Fibroblast of lung (primary cell): ENCODE measurements at regions not wholly inside any gene's neighbourhood (a gene's known extent, or its start where the extent isn't known, plus 50 kb on each side); places are given as distances from the start of the nearest gene placed in this dataset.

Source experiments
- DNase-seq, 2 donors: peaks; one replicate each; pipeline versions ENCODE4 v3.0.0 to v3.0.0-alpha.2; 2010; ENCODE audit warnings: low read depth in 2 of 2
- H2AFZ ChIP-seq: 2 replicates; pipeline ENCODE4 v1.5.1; 2012; ENCODE audit warnings: low read length, control low read depth, inconsistent platforms
- H3K27ac ChIP-seq: 2 replicates; pipeline ENCODE4 v1.5.1; 2011; ENCODE audit warnings: low read length, control low read depth; ENCODE audit not compliant: insufficient read depth
- H3K27me3 ChIP-seq: 2 replicates; pipeline ENCODE4 v1.5.1; 2011; ENCODE audit warnings: mild to moderate bottlenecking, low read length; ENCODE audit not compliant: control insufficient read depth, insufficient read depth
- H3K36me3 ChIP-seq: 2 replicates; pipeline ENCODE4 v1.5.1; 2011; ENCODE audit warnings: low read length; ENCODE audit not compliant: control insufficient read depth, insufficient read depth
- H3K4me1 ChIP-seq: 2 replicates; pipeline ENCODE4 v1.5.1; 2011; ENCODE audit warnings: low read length; ENCODE audit not compliant: control insufficient read depth, insufficient read depth; ENCODE audit errors: extremely low read depth
- H3K4me2 ChIP-seq: 2 replicates; pipeline ENCODE4 v1.5.1; 2011; ENCODE audit warnings: low read length, control low read depth; ENCODE audit not compliant: insufficient read depth; ENCODE audit errors: extremely low read depth
- H3K4me3 ChIP-seq, 4 experiments: fragments of 200-600 bp in 1 of 4; sonication (generic) in 1 of 4; replicated peaks in 1 of 4; 2 replicates each; pipeline ENCODE4 v1.5.1; 2011 to 2016; ENCODE audit warnings: low read length in 4 of 4, low read depth in 3 of 4, mild to moderate bottlenecking in 3 of 4, control low read depth in 2 of 4, inconsistent platforms in 1 of 4, mixed read lengths in 1 of 4; ENCODE audit not compliant: insufficient read depth in 1 of 4; ENCODE audit errors: control extremely low read depth in 1 of 4
- H3K79me2 ChIP-seq: 2 replicates; pipeline ENCODE4 v1.5.1; 2012; ENCODE audit warnings: mild to moderate bottlenecking, low read length, inconsistent platforms; ENCODE audit not compliant: control insufficient read depth, insufficient read depth
- H3K9ac ChIP-seq: 2 replicates; pipeline ENCODE4 v1.5.1; 2011; ENCODE audit warnings: mild to moderate bottlenecking, low read length, control low read depth; ENCODE audit not compliant: insufficient read depth
- H3K9me3 ChIP-seq: 2 replicates; pipeline ENCODE4 v1.5.1; 2012; ENCODE audit warnings: low read depth, low read length; ENCODE audit not compliant: control insufficient read depth, insufficient read depth
- H4K20me1 ChIP-seq: 2 replicates; pipeline ENCODE4 v1.5.1; 2011; ENCODE audit warnings: low read length; ENCODE audit not compliant: control insufficient read depth, insufficient read depth; ENCODE audit errors: extremely low read depth
- CTCF ChIP-seq, 2 donors: IDR thresholded peaks in 1 of 2; conservative IDR thresholded peaks in 1 of 2; 1 replicate in 1 of 2; 2 replicates in 1 of 2; pipeline ENCODE4 v1.5.1; 2011 to 2012; ENCODE audit warnings: low read length in 2 of 2, control low read depth in 1 of 2, inconsistent platforms in 1 of 2, low read depth in 1 of 2, mild to moderate bottlenecking in 1 of 2
- EZH2 ChIP-seq: IDR thresholded peaks from 2 replicates; pipeline ENCODE4 v1.5.1; 2012; ENCODE audit warnings: low read length, control low read depth, mild to moderate bottlenecking; ENCODE audit errors: missing control alignments

DNA sequence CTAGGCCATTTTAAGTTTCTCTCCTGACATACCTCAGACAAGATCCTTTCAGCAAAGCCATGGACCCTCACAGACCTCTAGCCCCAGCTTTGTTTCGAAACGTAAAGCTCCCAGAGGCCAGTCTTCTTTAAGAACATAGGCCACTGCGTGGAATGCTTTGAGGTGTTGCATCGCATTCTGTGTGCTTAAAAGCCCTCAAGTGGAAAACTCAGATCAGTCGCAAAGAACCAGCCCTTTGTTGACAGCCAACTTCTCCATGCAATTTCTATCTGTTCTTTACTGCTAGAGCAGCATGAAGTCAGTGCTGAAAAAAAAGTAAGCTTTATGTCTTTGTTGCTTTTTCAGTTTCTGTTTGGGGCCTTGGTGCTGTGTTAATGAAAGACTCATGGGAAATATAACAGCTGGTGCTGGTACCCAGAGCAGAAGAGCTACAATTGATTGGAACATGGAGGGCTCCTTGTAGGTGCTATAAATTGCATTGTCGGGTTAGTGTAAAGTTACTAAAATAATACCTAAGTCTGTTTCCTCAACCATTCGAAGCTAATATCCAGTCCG lies 142.6 kb downstream of the MAP3K7 start:
- H3K27me3 ChIP-seq, result peaks cover 6% of the 10 kb centered on the region
- TF ChIP-seq CTCF (conservative IDR thresholded peaks at IDR 0.05 in 1 of 2, IDR thresholded peaks at IDR 0.05 in 1 of 2; ENCODE audit: low read depth in 1 of 2, low read length in 2 of 2) (no peak), EZH2 (no peak)
- no peaks in the 10 kb centered on the region for H3K79me2 ChIP-seq
- no peaks in the 10 kb centered on the region for H4K20me1 ChIP-seq
- H3K4me1 ChIP-seq, result no peaks in the 10 kb centered on the region
- H3K9ac ChIP-seq, result no peak overlapping the region
- H3K4me2 ChIP-seq, result no peak overlapping the region
- no peaks in the 10 kb centered on the region for H3K36me3 ChIP-seq
- no peak for DNase-seq
- no peaks in the 10 kb centered on the region for H3K9me3 ChIP-seq
- no peak overlapping the region for H3K27ac ChIP-seq
- no peak overlapping the region for H2AFZ ChIP-seq
- no peak overlapping the region for H3K4me3 ChIP-seq

GRCh38 chr6:90442366-90442765 lies 144.5 kb downstream of the MAP3K7 start:
- Histone ChIP-seq H3K4me3 (no peak overlapping the region), H3K36me3 (no peaks in the 10 kb centered on the region), H2AFZ (no peak overlapping the region), H3K9ac (no peak overlapping the region), H3K4me1 (no peaks in the 10 kb centered on the region), H3K9me3 (no peaks in the 10 kb centered on the region), H3K27ac (no peak overlapping the region), H3K79me2 (no peaks in the 10 kb centered on the region), H3K27me3 (peaks cover 6% of the 10 kb centered on the region), H4K20me1 (no peaks in the 10 kb centered on the region), H3K4me2 (no peak overlapping the region)
- no peak for TF ChIP-seq EZH2
- peak; percentile 25 to 56 for DNase-seq

GRCh38 chr6:90440586-90441283 lies 144.1 kb upstream of the BACH2 start:
- Histone ChIP-seq H3K4me2 (no peak overlapping the region), H3K79me2 (no peaks in the 10 kb centered on the region), H3K4me3 (no peak overlapping the region), H3K4me1 (no peaks in the 10 kb centered on the region), H2AFZ (no peak overlapping the region), H4K20me1 (no peaks in the 10 kb centered on the region), H3K36me3 (no peaks in the 10 kb centered on the region), H3K27me3 (peaks cover 6% of the 10 kb centered on the region), H3K27ac (no peak overlapping the region), H3K9ac (no peak overlapping the region), H3K9me3 (no peaks in the 10 kb centered on the region)
- TF ChIP-seq EZH2 (no peak), CTCF (conservative IDR thresholded peaks at IDR 0.05 in 1 of 2, IDR thresholded peaks at IDR 0.05 in 1 of 2; ENCODE audit: low read depth in 1 of 2, low read length in 2 of 2) (no peak)
- DNase-seq, result no peak
